Hepatocyte (in vitro differentiated cells): ENCODE measurements at regions not wholly inside any gene's neighbourhood (a gene's known extent, or its start where the extent isn't known, plus 50 kb on each side); places are given as distances from the start of the nearest gene placed in this dataset.

ENCODE experiments used
- DNase-seq: peaks from one replicate; pipeline ENCODE4 v3.0.0-alpha.2; 2016; ENCODE audit warnings: low spot score
- H2AFZ ChIP-seq: fragments of 200-600 bp; sonication (generic); 2 replicates; pipeline ENCODE4 v1.6.0; 2016; ENCODE audit warnings: antibody characterized with exemption, mild to moderate bottlenecking
- H3K27ac ChIP-seq: fragments of 200-600 bp; sonication (generic); 2 replicates; pipeline ENCODE4 v1.5.1; 2016; ENCODE audit warnings: mild to moderate bottlenecking
- H3K27me3 ChIP-seq: fragments of 200-600 bp; sonication (generic); 2 replicates; pipeline ENCODE4 v1.6.1; 2016
- H3K36me3 ChIP-seq: fragments of 200-600 bp; sonication (generic); replicated peaks from 2 replicates; pipeline ENCODE4 v1.5.1; 2016; ENCODE audit warnings: low read depth; ENCODE audit not compliant: insufficient read depth
- H3K4me1 ChIP-seq: fragments of 200-600 bp; sonication (generic); 2 replicates; pipeline ENCODE4 v1.5.1; 2016; ENCODE audit warnings: mild to moderate bottlenecking, moderate library complexity; ENCODE audit not compliant: insufficient read depth
- H3K4me2 ChIP-seq: fragments of 200-600 bp; sonication (generic); 2 replicates; pipeline ENCODE4 v1.6.0; 2016
- H3K4me3 ChIP-seq: fragments of 200-600 bp; sonication (generic); 2 replicates; pipeline ENCODE4 v1.5.1; 2016; ENCODE audit warnings: mild to moderate bottlenecking
- H3K79me2 ChIP-seq: fragments of 200-600 bp; sonication (generic); 2 replicates; pipeline ENCODE4 v1.6.0; 2017; ENCODE audit warnings: mild to moderate bottlenecking
- H3K9me2 ChIP-seq: fragments of 200-600 bp; sonication (generic); replicated peaks from 2 replicates; pipeline ENCODE4 v1.6.0; 2017; ENCODE audit warnings: mild to moderate bottlenecking; ENCODE audit not compliant: insufficient read depth
- H3K9me3 ChIP-seq: fragments of 200-600 bp; sonication (generic); 2 replicates; pipeline ENCODE4 v1.5.1; 2016; ENCODE audit warnings: low read depth, mild to moderate bottlenecking
- H4K20me1 ChIP-seq: fragments of 200-600 bp; sonication (generic); 2 replicates; pipeline ENCODE4 v1.6.0; 2016; ENCODE audit warnings: mild to moderate bottlenecking; ENCODE audit not compliant: insufficient read depth, poor library complexity, severe bottlenecking
- CTCF ChIP-seq: fragments of 200-600 bp; sonication (generic); IDR thresholded peaks from 2 replicates; pipeline ENCODE4 v1.5.1; 2016; ENCODE audit warnings: antibody characterized with exemption, mild to moderate bottlenecking; ENCODE audit not compliant: poor library complexity
- EZH2 ChIP-seq: fragments of 200-600 bp; sonication (generic); IDR thresholded peaks from 2 replicates; pipeline ENCODE4 v1.6.1; 2016; ENCODE audit warnings: antibody characterized with exemption, mild to moderate bottlenecking, borderline replicate concordance
- EZH2phosphoT487 ChIP-seq: fragments of 200-600 bp; sonication (generic); IDR thresholded peaks from one replicate; pipeline ENCODE4 v1.6.1; 2018; ENCODE audit warnings: antibody characterized with exemption, mild to moderate bottlenecking, low read depth, moderate library complexity; ENCODE audit not compliant: unreplicated experiment, severe bottlenecking
- WGBS: methylation state at CpG from one replicate; pipeline ENCODE4 v1.1.6; 2016; ENCODE audit warnings: low lambda C conversion rate; ENCODE audit errors: missing lambda C conversion rate; 5-methylcytosine and 5-hydroxymethylcytosine counted together

GRCh38 chr5:3030511-3031165 is 279.2 kb upstream of the IRX2 start:
- no peaks in the 10 kb centered on the region for H4K20me1 ChIP-seq
- H3K4me2 ChIP-seq: no peak overlapping the region
- H3K79me2 ChIP-seq: no peaks in the 10 kb centered on the region
- H3K36me3 ChIP-seq: no peaks in the 10 kb centered on the region
- H3K9me2 ChIP-seq: no peaks in the 10 kb centered on the region
- 96% methylated on average over 21 of the region's 21 CpGs for WGBS
- TF ChIP-seq EZH2 (no peak), CTCF (no peak), EZH2phosphoT487 (no peak)
- H3K4me3 ChIP-seq: no peak overlapping the region
- DNase-seq: no peak
- H3K4me1 ChIP-seq: no peaks in the 10 kb centered on the region
- H3K27me3 ChIP-seq: no peaks in the 10 kb centered on the region
- no peaks in the 10 kb centered on the region for H3K9me3 ChIP-seq
- no peak overlapping the region for H2AFZ ChIP-seq
- H3K27ac ChIP-seq: no peak overlapping the region

- no peak for DNase-seq
- H3K4me2 ChIP-seq: no peak overlapping the region
- no peaks in the 10 kb centered on the region for H3K9me2 ChIP-seq
- no peaks in the 10 kb centered on the region for H3K4me1 ChIP-seq
- H3K27me3 ChIP-seq: no peaks in the 10 kb centered on the region
- no peak overlapping the region for H3K27ac ChIP-seq
- H3K9me3 ChIP-seq: no peaks in the 10 kb centered on the region
- H2AFZ ChIP-seq: no peak overlapping the region
- H3K79me2 ChIP-seq: no peaks in the 10 kb centered on the region
- no peaks in the 10 kb centered on the region for H3K36me3 ChIP-seq
- TF ChIP-seq CTCF (no peak), EZH2phosphoT487 (no peak), EZH2 (no peak)
- no peak overlapping the region for H3K4me3 ChIP-seq
- H4K20me1 ChIP-seq: no peaks in the 10 kb centered on the region
- WGBS: 97% methylated on average over 9 of the region's 9 CpGs
These were observed 277.9 kb upstream of the IRX2 start for GRCh38 chr5:3029396-3029795.

- 91% methylated on average over 23 of the region's 23 CpGs for WGBS
- Histone ChIP-seq H2AFZ (no peak overlapping the region), H4K20me1 (no peaks in the 10 kb centered on the region), H3K27me3 (no peaks in the 10 kb centered on the region), H3K9me3 (no peaks in the 10 kb centered on the region), H3K4me2 (no peak overlapping the region), H3K79me2 (no peaks in the 10 kb centered on the region), H3K27ac (no peak overlapping the region), H3K4me3 (no peak overlapping the region), H3K36me3 (no peaks in the 10 kb centered on the region), H3K9me2 (no peaks in the 10 kb centered on the region), H3K4me1 (no peaks in the 10 kb centered on the region)
- no peak for DNase-seq
- TF ChIP-seq EZH2phosphoT487: no peak
- no peak for TF ChIP-seq CTCF
- TF ChIP-seq EZH2: no peak
These were observed 276.6 kb upstream of the IRX2 start for GRCh38 chr5:3027866-3028635.
